ENCODE measurements at regions not wholly inside any gene's neighbourhood (a gene's known extent, or its start where the extent isn't known, plus 50 kb on each side); places are given as distances from the start of the nearest gene placed in this dataset.

- no peak for TF ChIP-seq ARNTL (CRISPR knock-in tag; IDR thresholded peaks at IDR 0.05; ENCODE audit: borderline replicate concordance, low read depth)
- no peak for TF ChIP-seq RARB (CRISPR knock-in tag; IDR thresholded peaks at IDR 0.05)
- no peak for TF ChIP-seq CSDC2 (CRISPR knock-in tag; IDR thresholded peaks at IDR 0.05)
- TF ChIP-seq ZFP3 (CRISPR knock-in tag; IDR thresholded peaks at IDR 0.05), result no peak
- no peak for TF ChIP-seq CREB5 (CRISPR knock-in tag; IDR thresholded peaks at IDR 0.05; ENCODE audit: low read depth)
- TF ChIP-seq PATZ1 (CRISPR knock-in tag; IDR thresholded peaks at IDR 0.05; ENCODE audit: borderline replicate concordance), result no peak
- TF ChIP-seq ZFP30 (CRISPR knock-in tag; IDR thresholded peaks at IDR 0.05), result no peak
- TF ChIP-seq PPARA (CRISPR knock-in tag; IDR thresholded peaks at IDR 0.05; ENCODE audit: borderline replicate concordance), result no peak
- no peak for TF ChIP-seq OSR1 (CRISPR knock-in tag; IDR thresholded peaks at IDR 0.05)
- no peak for TF ChIP-seq ESRRG (CRISPR knock-in tag; IDR thresholded peaks at IDR 0.05)
- no peak for TF ChIP-seq ISL1 (CRISPR knock-in tag; IDR thresholded peaks at IDR 0.05)
- no peak for TF ChIP-seq ZNF70 (CRISPR knock-in tag; IDR thresholded peaks at IDR 0.05)
- TF ChIP-seq TOX (CRISPR knock-in tag; IDR thresholded peaks at IDR 0.05; ENCODE audit: borderline replicate concordance), result no peak
Measured at GRCh38 chr6:6758915-6759654, 170.6 kb downstream of the LY86 start.

Data from SK-N-SH treated with all-trans-retinoic acid at 6 μM for 48 hours (cell line).